GM19372 (cell line): ENCODE measurements at regions not wholly inside any gene's neighbourhood (a gene's known extent, or its start where the extent isn't known, plus 50 kb on each side); places are given as distances from the start of the nearest gene placed in this dataset.
"Not testable (repeated sequence)": the region's sequence is repeated elsewhere in the genome, so short reads cannot be mapped to it uniquely, and the experiment has no call there.

Experiments
- ATAC-seq: cut with Tn5 transposase; IDR thresholded peaks from one replicate; pipeline ENCODE4 v1.9.1; 2021; ENCODE audit warnings: mild to moderate bottlenecking, low read depth, moderate library complexity; ENCODE audit not compliant: unreplicated experiment

DNA sequence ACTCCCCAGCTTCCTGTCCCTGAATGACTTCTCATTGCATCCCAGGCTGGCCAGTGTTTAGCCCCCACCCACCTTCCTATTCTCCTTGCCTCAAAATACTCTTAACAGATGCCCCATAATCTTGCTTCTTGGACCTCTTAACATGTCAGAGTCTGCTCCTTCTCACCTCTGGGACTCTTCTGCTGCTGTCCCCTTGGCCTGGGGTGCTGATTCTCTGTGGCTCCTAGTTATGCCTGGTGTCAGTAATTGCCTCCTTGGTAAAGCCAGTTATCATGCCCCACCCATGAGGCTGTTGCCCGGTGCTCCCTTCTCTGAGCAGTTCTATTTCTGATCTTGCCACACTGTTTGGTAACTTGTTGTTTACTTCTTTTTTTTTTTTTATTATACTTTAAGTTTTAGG lies 256.8 kb downstream of the STIM2 start:
- ATAC-seq = no peak

DNA sequence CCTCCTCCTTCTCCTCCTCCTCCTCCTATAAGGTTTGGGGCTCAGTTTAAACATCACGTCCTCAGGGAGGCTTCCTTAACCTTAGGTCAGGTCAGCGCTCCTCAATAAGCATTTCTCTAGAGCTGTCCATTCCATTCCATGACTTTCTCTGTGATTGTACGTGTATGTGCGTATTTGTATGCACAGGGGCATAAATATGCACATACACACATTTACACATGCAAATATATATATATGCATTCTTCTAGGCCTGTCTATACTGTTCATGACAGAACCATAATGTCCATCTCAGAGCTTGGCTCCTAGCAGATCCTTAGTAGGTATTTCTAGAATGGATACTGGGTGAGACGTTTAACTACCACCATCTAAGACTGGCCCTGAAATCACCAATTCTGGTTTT lies 258.6 kb downstream of the STIM2 start:
- no peak for ATAC-seq

DNA sequence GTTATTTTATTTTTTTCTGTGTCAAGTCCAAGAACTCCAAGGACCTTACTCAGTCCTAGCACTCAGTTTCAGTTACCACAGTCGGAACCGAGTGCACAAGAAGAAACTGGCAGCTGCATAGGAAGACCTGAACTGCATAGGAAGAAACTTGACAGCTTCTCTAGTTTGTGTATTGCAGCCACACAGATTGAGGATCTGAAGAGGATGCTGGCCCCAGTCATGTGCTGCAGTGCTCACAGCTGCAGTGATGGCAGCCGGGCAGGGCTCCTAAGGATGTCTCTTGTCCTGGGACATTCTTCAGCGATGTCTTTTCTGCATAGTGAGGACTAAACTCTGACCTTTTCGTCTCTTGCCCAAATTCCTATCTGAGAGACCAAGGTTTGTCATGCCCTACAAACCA lies 261.2 kb downstream of the STIM2 start:
- no peak for ATAC-seq

DNA sequence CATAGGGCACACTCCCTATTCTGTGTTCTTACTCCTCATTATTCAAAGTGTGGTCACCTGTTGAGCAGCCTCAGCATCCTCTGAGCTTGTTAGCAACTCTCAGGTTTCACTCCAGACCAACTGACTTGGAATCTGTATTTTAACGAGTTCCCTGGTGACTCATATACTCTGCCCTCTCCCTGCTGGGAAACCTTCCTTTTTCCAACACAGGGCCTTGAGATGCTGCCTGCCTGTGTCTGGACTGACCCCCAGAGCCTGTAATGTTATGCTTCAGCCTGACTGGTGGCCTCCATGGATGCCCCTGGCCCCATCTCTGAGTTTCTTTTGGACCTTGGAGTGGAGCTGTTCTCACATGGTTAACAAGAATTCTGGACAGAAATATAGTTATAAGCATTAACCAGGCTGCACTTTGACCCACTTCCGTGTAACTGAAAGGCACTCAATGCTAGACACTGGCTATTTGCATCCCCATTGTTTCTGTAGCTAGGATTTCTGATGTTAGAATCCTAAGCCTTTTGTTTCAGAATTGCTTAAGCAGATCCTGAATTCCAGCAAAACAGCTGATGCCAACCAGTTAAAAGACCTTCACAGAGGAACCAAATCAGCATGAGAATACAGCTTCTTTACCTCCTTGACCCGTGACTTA lies 262.6 kb downstream of the STIM2 start:
- no peak for ATAC-seq

DNA sequence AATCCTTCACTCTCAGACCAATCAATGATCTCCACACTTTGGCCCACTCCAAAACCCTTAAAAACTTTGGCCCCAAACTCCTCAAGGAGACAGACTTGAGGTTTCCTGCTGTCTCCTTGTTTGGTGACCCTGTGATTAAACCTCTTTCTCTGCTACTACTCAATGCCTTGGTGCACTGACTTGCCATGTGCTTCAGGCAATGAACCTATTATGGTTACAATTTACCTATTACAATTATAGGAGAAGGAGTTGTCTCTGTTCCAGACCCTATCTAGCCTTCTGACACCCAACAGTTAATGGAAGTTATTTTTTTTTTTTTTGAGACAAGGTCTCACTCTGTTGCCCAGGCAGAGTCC lies 263.1 kb downstream of the STIM2 start:
- ATAC-seq = no peak

DNA sequence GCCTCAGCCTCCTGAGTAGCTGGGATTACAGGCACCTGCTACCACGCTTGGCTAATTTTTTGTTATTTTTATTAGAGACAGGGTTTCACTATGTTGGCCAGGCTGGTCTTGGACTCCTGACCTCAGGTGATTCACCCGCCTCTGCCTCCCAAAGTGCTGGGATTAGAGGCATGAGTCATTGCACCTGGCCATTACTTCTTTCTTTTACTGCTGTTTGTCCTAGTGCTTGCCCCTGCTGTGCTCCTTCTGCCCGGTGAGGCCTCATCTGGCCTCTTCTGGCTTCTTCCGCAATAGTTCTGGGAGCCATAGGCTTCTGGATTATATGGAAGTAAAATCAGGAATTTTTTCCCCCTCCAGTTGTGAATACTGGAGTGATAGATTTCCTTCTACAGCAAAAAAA lies 266.3 kb downstream of the STIM2 start:
- ATAC-seq = not testable (repeated sequence)

DNA sequence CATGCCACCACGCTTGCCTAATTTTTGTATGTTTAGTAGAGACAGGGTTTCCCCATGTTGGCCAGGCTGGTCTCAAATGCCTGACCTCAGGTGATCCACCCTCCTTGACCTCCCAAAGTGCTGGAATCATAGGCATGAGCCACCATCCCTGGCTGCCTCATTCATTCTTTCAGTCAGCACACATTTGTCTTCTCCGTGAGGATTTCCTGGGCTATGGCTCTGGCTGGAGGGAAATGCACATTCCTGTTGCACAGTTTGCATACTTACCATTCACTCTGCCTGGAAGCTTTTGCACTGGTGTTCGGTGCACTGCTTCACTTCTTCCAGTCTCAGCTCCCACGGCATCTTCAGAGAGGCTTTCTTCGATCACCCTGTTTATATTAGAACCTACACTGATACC lies 267.8 kb downstream of the STIM2 start:
- no peak for ATAC-seq

DNA sequence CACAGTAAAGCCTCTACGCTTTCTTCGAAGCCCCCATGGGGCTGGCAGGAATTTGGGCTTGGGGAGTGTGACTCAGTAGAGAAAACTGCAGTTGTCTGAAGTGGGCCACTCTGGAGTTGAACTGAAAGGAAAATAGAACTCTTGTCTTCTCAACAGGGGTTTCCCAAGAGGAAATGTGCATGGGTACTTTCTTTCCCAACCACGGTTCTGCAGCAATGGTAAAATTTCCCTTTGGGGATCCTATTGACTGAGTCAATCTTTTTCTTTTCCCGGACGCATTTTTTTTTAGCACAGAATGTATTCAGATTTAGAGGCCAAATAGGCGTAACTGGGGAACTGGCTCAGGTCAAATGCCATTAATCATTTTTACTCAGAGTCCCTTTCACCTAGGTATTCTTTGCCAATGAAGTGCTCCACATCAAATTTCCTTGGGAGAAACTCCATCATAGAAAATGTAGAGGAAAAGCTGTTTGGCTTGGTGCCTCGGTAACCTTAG lies 269.3 kb downstream of the STIM2 start:
- no peak for ATAC-seq

DNA sequence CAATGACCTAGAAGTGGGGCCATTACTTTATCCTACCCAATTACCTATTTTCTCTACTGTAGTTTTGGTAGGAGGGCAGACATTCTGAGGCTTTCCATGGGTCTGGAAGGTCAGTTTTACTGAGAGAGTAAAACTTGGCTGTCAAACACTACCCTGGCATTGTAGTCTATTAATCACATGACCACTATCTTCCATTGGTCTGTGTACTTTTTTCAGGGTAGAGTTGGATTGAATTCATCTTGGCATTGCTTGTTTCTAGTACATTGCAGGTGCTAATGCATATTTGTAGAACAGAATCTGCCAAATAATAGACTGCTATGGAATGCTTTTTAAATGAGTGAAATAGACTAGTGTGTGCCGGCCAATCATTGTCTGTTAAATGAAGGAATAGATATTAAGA lies 271.9 kb downstream of the STIM2 start:
- ATAC-seq = no peak

DNA sequence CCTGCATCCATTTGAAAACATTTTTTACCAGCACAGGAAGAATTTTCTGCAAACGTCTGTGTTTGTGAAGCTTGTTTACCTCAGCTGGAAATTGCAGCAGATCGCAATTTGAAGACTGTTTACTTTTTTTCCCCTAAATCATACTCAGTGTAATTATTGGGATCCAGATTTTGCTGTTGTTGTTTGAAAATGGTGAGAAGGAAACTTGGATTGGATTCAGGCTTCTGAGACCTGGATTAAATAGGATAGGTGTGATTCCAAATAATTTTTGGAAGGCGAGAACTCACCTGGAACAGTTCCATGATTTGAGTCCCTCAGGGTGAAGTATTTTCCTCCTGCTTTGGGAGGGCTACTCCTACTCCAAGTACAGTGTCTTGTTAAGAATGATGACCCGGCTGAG lies 279.8 kb downstream of the STIM2 start:
- no peak for ATAC-seq

DNA sequence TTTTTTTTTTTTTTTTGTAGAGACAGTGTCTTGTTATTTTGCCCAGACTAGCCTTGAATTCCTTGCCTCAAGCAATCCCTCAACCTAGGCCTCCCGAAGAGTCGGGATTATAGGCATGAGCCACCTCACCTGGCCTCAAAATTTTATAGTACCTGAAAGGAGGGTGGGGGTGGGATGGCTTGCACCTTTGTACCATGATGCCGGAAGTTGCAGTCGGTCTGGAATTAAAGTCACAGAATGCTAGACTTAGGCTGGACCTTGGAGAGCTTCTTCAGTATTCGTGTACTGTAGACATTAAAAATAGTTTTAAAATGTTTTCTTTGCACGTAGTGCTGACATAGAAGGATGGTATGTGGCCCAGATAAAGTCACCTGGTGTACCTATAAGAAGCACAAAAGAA lies 280.9 kb downstream of the STIM2 start:
- ATAC-seq = no peak

DNA sequence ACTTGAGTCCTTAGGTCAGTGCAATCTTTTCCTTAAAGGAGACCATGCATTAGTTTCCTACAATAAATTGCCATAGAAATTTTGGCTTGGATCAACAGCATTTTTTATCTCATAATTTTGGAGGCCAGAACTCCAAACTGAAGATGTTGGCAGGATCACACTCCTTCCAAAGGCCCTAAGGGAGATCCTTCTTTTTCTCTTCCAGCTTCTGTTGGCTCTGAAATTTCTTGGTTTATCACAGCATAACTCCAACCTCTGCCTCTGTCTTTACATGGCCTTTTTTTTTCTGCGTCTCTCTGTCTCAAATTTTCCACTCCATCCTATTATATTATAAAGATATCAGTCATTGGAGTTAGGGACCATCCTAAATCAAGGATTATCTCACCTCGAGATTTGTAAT lies 282.2 kb downstream of the STIM2 start:
- no peak for ATAC-seq

DNA sequence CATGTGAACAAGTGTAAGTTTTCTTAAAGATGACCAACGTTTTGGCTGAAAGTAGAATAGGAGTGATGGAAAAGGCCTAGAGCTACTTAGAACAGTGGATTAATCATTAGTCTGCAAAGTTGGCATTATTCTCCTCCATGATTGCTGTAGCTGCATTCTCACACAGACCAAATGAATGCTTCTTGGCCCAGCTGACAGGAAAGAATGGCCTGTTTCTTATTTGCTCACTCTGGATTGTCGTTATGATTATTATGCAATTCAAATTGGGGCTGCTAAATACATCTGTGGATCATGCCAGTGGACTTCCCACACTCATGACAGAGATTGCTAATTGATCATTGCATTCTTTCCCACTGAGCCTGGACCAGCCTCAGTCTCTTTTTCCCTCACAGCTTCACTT lies 285.0 kb downstream of the STIM2 start:
- no peak for ATAC-seq

DNA sequence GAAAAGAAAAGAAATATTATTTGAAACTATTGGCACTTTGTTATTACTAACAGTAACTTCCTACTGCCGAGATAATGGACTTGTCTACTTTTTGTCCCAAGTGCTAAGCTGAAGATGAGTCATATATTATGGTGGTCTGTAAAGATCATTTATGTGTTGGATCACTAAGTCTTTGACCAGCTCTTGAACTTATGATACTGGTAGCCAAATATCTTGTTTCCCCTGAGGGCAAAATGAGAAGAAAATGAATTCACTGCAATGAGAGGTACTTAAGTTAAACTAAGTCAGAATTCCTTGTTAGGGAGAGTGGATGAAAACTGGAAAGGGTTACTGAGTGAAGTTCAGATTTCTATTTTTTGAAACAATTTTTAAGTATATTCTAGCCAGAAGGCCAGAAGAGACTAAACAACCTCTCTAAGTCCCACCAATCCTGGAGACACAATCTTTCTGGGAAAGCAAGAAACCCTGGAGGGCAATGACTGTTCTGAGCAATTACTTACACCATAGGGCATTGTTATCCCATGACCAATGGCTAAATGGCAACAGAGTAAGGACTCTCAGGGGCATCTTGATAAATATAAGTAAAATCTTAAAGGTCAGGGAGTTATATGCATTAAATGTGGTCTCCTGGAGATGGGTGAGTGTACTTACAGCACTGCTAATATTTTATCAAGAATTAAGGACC lies 287.7 kb downstream of the STIM2 start:
- ATAC-seq = no peak

DNA sequence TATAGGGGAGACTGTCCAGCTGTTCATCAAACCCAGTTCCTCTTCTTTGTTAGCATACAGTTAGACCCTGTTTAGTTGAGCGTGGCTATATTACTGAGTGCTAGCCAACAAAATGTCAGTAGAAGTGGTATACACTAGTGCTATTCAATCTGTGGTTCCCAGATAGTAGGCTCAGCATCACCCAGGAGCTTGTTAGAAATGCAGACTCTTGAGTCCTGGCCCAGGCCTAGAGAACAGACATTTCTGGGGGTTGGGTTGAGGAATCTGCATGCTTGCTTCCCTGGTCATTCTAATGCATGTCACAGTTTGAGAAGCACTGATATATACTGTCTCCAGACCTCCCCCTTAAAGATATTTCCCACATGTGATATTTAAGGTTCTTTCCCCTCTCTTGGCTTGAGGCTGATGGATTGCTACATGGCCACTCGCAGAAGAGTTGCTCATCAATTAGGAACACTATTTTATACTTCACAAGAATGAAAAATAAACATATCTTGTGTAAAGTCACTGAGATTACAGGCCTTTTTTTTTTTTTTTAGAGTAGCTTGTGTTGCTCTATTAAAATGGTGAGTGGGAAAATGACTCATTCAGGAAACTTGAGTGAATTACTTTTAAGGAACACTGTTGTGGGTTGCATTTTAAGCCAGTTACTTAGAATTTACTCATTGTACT lies 289.0 kb downstream of the STIM2 start:
- ATAC-seq = no peak

DNA sequence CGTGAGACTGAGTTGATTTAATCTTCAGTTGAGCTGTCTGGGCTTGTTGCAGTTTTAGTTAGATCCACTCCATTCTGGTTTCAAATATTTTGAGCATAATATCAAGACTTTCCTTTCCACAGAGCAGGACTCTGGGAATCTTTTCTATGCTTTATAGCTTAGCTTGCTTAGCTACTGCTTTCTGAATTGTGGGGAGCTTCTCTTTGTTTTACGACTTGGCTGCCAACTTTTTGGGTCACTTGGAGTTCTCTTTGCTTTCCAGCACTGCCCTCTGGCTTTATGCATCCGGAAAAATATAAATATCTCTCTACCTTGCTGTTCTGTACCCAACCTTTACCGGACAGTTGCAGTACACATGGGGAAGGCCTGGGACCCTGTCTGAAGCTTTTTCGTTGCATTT lies 292.1 kb downstream of the STIM2 start:
- no peak for ATAC-seq

DNA sequence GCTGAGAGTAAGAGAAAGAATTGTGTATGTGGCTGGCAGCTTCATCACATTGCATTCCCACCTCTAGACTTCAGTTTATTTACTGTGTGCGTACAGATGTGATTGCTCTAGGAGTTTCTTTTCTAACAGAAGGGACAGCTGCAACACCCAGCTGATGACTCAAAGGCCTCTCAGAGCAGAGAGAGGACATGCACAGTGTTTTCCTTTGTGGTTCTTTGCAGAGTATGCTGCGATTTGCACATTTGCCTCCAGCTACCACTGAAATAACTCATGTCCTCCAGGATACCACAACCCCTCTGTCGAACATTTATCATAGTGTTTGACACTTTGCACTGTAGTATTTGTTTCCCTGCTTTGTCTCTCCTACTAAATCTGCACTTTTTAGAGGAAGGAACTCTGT lies 294.1 kb downstream of the STIM2 start:
- no peak for ATAC-seq

DNA sequence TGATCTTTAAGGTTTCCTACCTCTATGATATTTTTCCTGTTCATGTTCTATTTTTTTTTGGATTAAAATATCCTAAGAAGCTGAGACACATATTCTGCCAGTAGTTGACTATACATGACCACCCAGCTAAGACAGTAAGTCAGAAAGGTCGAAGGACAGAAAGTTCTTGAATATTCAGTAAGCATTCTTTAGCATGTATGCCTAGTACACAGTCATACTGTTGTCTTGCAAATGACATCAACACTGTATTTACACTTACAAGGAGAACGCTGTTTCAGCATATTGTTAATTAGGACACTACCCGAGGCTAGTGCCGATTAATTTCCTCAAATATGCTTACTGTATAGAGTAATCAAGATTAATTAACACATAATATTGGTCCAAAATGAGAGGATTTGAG lies 300.6 kb downstream of the STIM2 start:
- no peak for ATAC-seq

DNA sequence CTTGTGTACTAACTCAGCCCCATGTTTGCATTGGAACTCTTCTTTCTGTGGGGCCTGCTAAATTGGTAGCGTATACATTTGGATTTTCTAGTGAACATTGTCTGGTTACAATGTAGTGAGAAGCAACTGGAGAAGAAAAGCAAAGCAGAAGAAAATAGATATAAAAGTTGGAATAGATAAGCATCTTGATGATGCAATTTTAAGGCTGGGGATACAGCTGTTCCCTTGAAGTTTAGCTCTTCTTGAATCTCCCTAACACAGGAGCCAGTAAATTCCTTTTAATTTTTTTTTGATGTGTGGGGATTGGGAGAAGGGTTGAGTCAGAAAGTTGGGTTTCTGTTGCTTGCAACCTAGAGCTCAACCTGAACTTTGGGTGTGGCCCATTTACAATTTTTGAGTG lies 308.1 kb downstream of the STIM2 start:
- ATAC-seq = no peak

DNA sequence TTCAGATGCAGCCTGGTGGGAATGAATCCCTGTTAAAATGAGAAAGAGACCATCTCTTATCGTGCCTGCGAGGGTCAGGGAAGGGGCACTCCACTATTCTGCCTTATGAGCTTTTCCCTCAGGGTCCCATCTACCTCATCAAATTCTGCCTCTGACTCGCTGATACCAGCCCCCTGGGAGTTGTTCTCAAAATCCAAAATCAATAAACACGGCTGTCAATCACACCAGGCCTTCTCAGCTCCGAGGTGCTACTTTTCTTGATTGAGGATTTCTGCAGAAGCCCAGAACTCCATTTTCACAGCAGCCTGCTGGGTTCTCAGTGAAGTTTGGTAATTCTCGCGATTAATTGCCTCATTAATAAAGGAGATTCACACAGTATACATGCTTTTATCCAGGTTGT lies 312.6 kb downstream of the STIM2 start:
- no peak for ATAC-seq

DNA sequence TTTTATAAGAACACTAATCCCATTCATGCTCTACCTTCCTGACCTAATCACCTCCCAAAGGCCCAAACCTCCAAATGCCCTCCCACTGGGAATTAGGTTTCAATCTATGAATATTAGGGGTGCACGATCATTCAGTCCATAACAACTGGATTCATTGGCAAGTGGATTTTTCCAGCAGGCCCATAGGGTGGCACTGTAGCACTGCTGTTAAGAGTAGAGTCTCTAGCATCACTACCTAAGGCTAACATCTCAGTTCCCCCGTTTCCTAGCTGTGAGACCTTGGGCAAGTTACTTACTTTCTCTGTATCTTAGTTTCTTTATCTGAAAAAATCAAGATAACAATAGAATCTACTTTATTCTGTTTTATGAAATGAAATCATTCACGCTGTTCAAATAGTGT lies 315.8 kb downstream of the STIM2 start:
- no peak for ATAC-seq

DNA sequence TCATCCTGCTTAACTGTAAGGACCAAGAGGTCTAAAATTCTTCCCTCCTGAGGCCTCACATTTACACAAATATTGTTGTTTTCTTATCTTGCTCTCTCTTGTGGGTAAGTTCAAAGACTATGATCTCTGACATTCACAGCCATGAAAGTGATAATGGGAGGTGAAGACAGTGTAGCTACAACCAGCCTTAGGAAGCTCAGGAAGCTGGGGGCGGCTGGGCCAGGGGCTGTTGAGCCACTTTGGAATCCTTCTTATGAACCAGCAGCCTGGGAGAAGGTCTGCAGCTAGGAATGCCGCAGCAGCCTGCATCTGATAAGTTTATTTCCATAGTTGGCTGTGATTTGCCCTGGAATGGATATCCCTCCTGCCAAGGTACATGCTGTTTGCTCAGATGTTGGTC lies 316.2 kb downstream of the STIM2 start:
- no peak for ATAC-seq
